ENCODE measurements at regions not wholly inside any gene's neighbourhood (a gene's known extent, or its start where the extent isn't known, plus 50 kb on each side); places are given as distances from the start of the nearest gene placed in this dataset.

GRCh38 chr3:27632431-27633223 lies 89.5 kb downstream of the EOMES start:
- no peaks in the 10 kb centered on the region for H3K36me3 ChIP-seq (ENCODE audit: control insufficient read depth, insufficient read depth, low read length)
- WGBS (ENCODE audit: insufficient coverage): 4% methylated on average over 65 of the region's 66 CpGs
- peaks cover 5% of the 10 kb centered on the region for H3K4me1 ChIP-seq (ENCODE audit: control insufficient read depth, insufficient read depth, low read length)
- peak; percentile 79 for DNase-seq
- no peaks in the 10 kb centered on the region for H3K27me3 ChIP-seq (ENCODE audit: control insufficient read depth, insufficient read depth, low read length)
- H3K27ac ChIP-seq (ENCODE audit: low read length): peak overlapping the region; percentile 60
- H3K9me3 ChIP-seq (replicated peaks; ENCODE audit: control insufficient read depth, low read depth, low read length): no peaks in the 10 kb centered on the region
- H3K4me3 ChIP-seq (ENCODE audit: low read length): peak overlapping the region; percentile 58

DNA sequence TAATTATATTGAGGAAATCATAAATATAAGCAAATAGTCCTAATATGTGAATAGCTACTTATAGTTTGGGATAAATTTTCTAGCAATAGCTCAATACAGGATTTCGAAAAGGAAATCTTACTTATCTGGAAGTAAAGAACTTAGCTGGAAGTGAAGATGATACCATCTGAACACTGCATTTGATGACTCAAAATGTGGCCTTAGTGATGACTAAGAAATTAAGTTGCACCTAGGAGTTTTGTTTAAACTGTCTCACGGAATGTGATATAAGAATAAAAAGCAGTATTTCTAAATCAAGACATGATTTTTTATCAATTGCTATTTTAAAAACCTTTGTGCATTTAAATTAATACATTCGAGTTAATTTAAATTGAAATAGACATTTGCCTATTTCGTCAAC lies 91.2 kb downstream of the EOMES start:
- Histone ChIP-seq H3K4me3 (ENCODE audit: low read length) (no peak overlapping the region), H3K27me3 (ENCODE audit: control insufficient read depth, insufficient read depth, low read length) (no peaks in the 10 kb centered on the region), H3K9me3 (replicated peaks; ENCODE audit: control insufficient read depth, low read depth, low read length) (no peaks in the 10 kb centered on the region), H3K4me1 (ENCODE audit: control insufficient read depth, insufficient read depth, low read length) (peaks cover 5% of the 10 kb centered on the region), H3K27ac (ENCODE audit: low read length) (no peak overlapping the region), H3K36me3 (ENCODE audit: control insufficient read depth, insufficient read depth, low read length) (no peaks in the 10 kb centered on the region)
- no CpG with 5 or more reads among the region's 4 CpGs for WGBS (ENCODE audit: insufficient coverage)
- no peak for DNase-seq

DNA sequence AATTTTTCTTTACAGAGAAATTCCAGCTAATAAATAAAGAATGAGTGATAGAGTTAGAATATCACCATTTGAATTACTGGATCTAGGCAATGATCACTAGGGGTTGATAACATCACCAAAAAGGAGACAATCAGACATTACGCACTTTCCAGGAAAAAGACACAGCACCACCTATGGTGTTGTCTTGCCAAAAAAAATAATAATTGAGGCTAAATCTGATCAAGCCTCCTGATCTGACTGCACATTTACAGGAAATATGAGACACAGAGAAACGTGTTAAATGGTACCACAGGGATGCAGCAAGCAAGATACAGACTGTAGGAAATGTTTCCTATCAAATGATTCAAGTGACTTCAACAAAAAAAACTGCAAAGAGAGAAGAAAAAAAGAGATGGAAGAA lies 92.8 kb downstream of the EOMES start:
- no peak overlapping the region for H3K27ac ChIP-seq (ENCODE audit: low read length)
- H3K4me3 ChIP-seq (ENCODE audit: low read length): no peak overlapping the region
- no peak for DNase-seq
- H3K27me3 ChIP-seq (ENCODE audit: control insufficient read depth, insufficient read depth, low read length): no peaks in the 10 kb centered on the region
- H3K36me3 ChIP-seq (ENCODE audit: control insufficient read depth, insufficient read depth, low read length): no peaks in the 10 kb centered on the region
- H3K4me1 ChIP-seq (ENCODE audit: control insufficient read depth, insufficient read depth, low read length): peaks cover 5% of the 10 kb centered on the region
- H3K9me3 ChIP-seq (replicated peaks; ENCODE audit: control insufficient read depth, low read depth, low read length): no peaks in the 10 kb centered on the region
- WGBS (ENCODE audit: insufficient coverage): no CpG with 5 or more reads among the region's 2 CpGs

GRCh38 chr3:27628026-27628750 lies 93.9 kb downstream of the EOMES start:
- no peaks in the 10 kb centered on the region for H3K36me3 ChIP-seq (ENCODE audit: control insufficient read depth, insufficient read depth, low read length)
- H3K27ac ChIP-seq (ENCODE audit: low read length): no peak overlapping the region
- peaks cover 2% of the 10 kb centered on the region for H3K4me1 ChIP-seq (ENCODE audit: control insufficient read depth, insufficient read depth, low read length)
- no peaks in the 10 kb centered on the region for H3K27me3 ChIP-seq (ENCODE audit: control insufficient read depth, insufficient read depth, low read length)
- WGBS (ENCODE audit: insufficient coverage): no CpG with 5 or more reads among the region's 5 CpGs
- H3K4me3 ChIP-seq (ENCODE audit: low read length): no peak overlapping the region
- DNase-seq: no peak
- H3K9me3 ChIP-seq (replicated peaks; ENCODE audit: control insufficient read depth, low read depth, low read length): no peaks in the 10 kb centered on the region

DNA sequence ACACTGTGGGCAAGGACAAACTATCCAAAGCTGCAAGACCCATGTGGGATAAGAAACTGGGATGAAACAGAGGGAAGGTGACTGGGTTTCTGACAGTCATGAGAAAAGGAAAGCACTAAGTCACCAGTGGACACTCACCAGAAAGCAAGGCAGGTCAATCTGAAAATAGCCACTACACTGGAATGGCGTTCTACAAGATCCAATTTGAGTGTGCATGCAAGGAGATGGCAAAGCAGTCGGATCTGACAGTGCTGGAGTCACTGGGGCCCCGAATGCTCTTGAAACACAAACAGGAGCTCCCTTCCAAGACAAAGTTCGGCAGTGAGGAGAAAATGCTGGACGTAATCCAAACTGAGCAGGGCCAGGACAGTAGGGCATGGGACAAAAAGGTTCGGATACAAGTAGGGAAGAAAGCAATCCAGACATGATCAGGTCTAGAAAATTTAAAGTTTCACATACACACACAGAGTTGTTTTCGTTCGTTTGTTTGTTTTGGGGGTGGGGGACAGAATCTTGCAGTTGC lies 95.5 kb downstream of the EOMES start:
- Histone ChIP-seq H3K36me3 (ENCODE audit: control insufficient read depth, insufficient read depth, low read length) (no peaks in the 10 kb centered on the region), H3K9me3 (replicated peaks; ENCODE audit: control insufficient read depth, low read depth, low read length) (no peaks in the 10 kb centered on the region), H3K27me3 (ENCODE audit: control insufficient read depth, insufficient read depth, low read length) (no peaks in the 10 kb centered on the region), H3K4me1 (ENCODE audit: control insufficient read depth, insufficient read depth, low read length) (no peaks in the 10 kb centered on the region), H3K27ac (ENCODE audit: low read length) (no peak overlapping the region), H3K4me3 (ENCODE audit: low read length) (no peak overlapping the region)
- 48% methylated on average over 4 of the region's 8 CpGs for WGBS (ENCODE audit: insufficient coverage)
- no peak for DNase-seq

- WGBS (ENCODE audit: insufficient coverage): 15% methylated on average over 2 of the region's 3 CpGs
- no peak overlapping the region for H3K4me3 ChIP-seq (ENCODE audit: low read length)
- H3K4me1 ChIP-seq (ENCODE audit: control insufficient read depth, insufficient read depth, low read length): no peaks in the 10 kb centered on the region
Observed at GRCh38 chr3:27625864-27626263, 96.3 kb downstream of the EOMES start.

GRCh38 chr3:27623085-27623753 lies 98.9 kb downstream of the EOMES start:
- no peaks in the 10 kb centered on the region for H3K9me3 ChIP-seq (replicated peaks; ENCODE audit: control insufficient read depth, low read depth, low read length)
- WGBS (ENCODE audit: insufficient coverage): no CpG with 5 or more reads among the region's 4 CpGs
- no peak overlapping the region for H3K4me3 ChIP-seq (ENCODE audit: low read length)
- no peaks in the 10 kb centered on the region for H3K27me3 ChIP-seq (ENCODE audit: control insufficient read depth, insufficient read depth, low read length)
- no peak for DNase-seq
- no peaks in the 10 kb centered on the region for H3K36me3 ChIP-seq (ENCODE audit: control insufficient read depth, insufficient read depth, low read length)
- no peaks in the 10 kb centered on the region for H3K4me1 ChIP-seq (ENCODE audit: control insufficient read depth, insufficient read depth, low read length)
- no peak overlapping the region for H3K27ac ChIP-seq (ENCODE audit: low read length)

More at GRCh38 chr3:27625864-27626263, 96.3 kb downstream of the EOMES start:
- peak; percentile 32 for DNase-seq
- no peaks in the 10 kb centered on the region for H3K36me3 ChIP-seq (ENCODE audit: control insufficient read depth, insufficient read depth, low read length)
- no peaks in the 10 kb centered on the region for H3K9me3 ChIP-seq (replicated peaks; ENCODE audit: control insufficient read depth, low read depth, low read length)
- H3K27ac ChIP-seq (ENCODE audit: low read length): no peak overlapping the region
- H3K27me3 ChIP-seq (ENCODE audit: control insufficient read depth, insufficient read depth, low read length): no peaks in the 10 kb centered on the region

- H3K27me3 ChIP-seq (ENCODE audit: control insufficient read depth, insufficient read depth, low read length): no peaks in the 10 kb centered on the region
- DNase-seq: no peak
- WGBS (ENCODE audit: insufficient coverage): no CpG with 5 or more reads among the region's 5 CpGs
- no peak overlapping the region for H3K27ac ChIP-seq (ENCODE audit: low read length)
- no peak overlapping the region for H3K4me3 ChIP-seq (ENCODE audit: low read length)
- no peaks in the 10 kb centered on the region for H3K4me1 ChIP-seq (ENCODE audit: control insufficient read depth, insufficient read depth, low read length)
- no peaks in the 10 kb centered on the region for H3K36me3 ChIP-seq (ENCODE audit: control insufficient read depth, insufficient read depth, low read length)
- H3K9me3 ChIP-seq (replicated peaks; ENCODE audit: control insufficient read depth, low read depth, low read length): peaks cover 8% of the 10 kb centered on the region
Observed at GRCh38 chr3:27617552-27617951, 104.6 kb downstream of the EOMES start.

DNA sequence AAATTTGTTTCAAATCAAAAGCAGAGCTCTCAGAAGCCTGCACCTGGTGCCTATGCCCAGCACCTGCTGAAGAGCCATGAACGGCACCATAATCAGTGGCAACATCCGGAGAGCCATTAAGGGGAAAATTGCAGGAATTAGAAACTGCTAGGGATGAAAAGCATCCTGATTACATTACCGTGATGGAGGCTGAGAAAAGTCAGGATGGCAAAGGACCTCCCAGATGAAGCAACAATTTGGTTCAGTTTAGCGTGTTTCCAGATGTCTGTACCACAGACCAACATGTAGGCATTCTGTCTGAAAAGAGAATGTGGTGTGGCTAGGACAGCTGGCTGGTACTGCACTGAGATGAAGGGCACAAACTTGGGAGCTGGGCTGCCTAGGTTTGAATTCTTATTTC lies 106.1 kb downstream of the EOMES start:
- no peaks in the 10 kb centered on the region for H3K36me3 ChIP-seq (ENCODE audit: control insufficient read depth, insufficient read depth, low read length)
- WGBS (ENCODE audit: insufficient coverage): 66% methylated on average over 4 of the region's 4 CpGs
- H3K27ac ChIP-seq (ENCODE audit: low read length): no peak overlapping the region
- DNase-seq: no peak
- H3K9me3 ChIP-seq (replicated peaks; ENCODE audit: control insufficient read depth, low read depth, low read length): peaks cover 8% of the 10 kb centered on the region
- no peaks in the 10 kb centered on the region for H3K27me3 ChIP-seq (ENCODE audit: control insufficient read depth, insufficient read depth, low read length)
- H3K4me3 ChIP-seq (ENCODE audit: low read length): no peak overlapping the region
- peaks cover 4% of the 10 kb centered on the region for H3K4me1 ChIP-seq (ENCODE audit: control insufficient read depth, insufficient read depth, low read length)

GRCh38 chr3:27615555-27615954 lies 106.6 kb downstream of the EOMES start:
- Histone ChIP-seq H3K4me3 (ENCODE audit: low read length) (no peak overlapping the region), H3K27me3 (ENCODE audit: control insufficient read depth, insufficient read depth, low read length) (no peaks in the 10 kb centered on the region), H3K36me3 (ENCODE audit: control insufficient read depth, insufficient read depth, low read length) (no peaks in the 10 kb centered on the region), H3K4me1 (ENCODE audit: control insufficient read depth, insufficient read depth, low read length) (peaks cover 6% of the 10 kb centered on the region), H3K27ac (ENCODE audit: low read length) (no peak overlapping the region), H3K9me3 (replicated peaks; ENCODE audit: control insufficient read depth, low read depth, low read length) (peaks cover 8% of the 10 kb centered on the region)
- DNase-seq: no peak
- WGBS (ENCODE audit: insufficient coverage): no CpG with 5 or more reads among the region's 1 CpG

Data from muscle of leg (tissue), 3 donors.